ENCODE measurements at regions not wholly inside any gene's neighbourhood (a gene's known extent, or its start where the extent isn't known, plus 50 kb on each side); places are given as distances from the start of the nearest gene placed in this dataset.

DNA sequence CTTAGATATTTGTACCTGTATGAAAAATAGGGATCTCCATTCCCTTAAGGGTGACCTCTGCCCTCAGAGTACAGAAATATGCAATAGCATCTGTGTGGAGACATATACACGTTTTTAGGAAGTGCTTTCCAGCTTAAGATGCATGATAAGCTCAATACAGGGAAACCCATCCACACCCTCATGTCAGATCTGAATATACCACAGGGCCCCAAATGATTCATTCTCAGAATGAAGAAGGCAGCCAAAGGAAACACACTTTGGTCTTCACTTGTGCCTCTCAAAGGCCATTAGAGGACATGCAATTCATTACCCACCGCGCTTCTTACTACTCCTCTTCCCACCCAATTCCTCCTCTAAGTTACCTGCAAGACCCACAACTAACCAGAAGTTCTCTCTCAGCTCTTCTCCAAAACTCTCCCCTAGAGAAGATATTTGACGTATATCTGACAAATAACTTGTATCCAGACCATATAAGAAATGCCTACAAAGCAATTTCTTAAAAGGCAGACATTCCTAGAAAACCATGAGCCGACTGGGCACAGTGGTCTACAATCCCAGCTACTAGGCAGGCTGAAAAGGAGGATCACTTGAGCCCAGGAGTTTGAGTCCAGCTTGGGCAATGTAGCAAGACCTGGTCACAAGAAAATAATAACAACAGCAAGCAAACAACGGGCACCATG is 103.0 kb downstream of the OAT start:
- POLR2A ChIA-PET, result no interaction called here

DNA sequence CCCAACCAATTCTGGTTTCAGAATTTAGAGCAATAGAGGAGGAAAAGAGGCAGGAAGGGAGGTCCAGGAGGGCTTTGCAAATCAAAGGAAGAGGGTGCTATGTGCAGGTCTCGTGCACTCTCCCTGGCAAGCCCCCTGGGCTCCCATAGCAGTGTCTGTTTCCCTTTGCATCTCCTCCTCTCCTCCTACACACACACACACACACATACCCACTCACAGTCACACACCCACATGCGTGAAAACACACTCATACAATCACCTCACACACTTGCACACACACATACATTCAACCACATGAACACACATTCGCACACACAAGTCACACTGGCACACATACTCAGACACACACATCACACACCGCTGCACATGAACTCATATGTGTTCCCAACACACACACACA is 105.3 kb downstream of the OAT start:
- intact Hi-C loops (cut with micrococcal nuclease; ENCODE audit: unreplicated experiment), result no loop called here
- ChIA-PET SMC1A (ENCODE audit: uncharacterized antibody, unreplicated experiment) (no interaction called here), RAD21 (ENCODE audit: unreplicated experiment) (no interaction called here), CTCF (no interaction called here), POLR2A (no interaction called here)
- Histone ChIP-seq H2AFZ (ENCODE audit: control insufficient read depth, low read depth, low read length) (no peak overlapping the region), H3K4me1 (ENCODE audit: control insufficient read depth, insufficient read depth, low read length) (no peaks in the 10 kb centered on the region), H4K20me1 (ENCODE audit: control insufficient read depth, insufficient read depth) (no peaks in the 10 kb centered on the region), H3K9me3 (replicated peaks; ENCODE audit: control insufficient read depth, insufficient read depth, low read length) (peaks cover 2% of the 10 kb centered on the region; the same call in 2 of the 3 replicates), H3K36me3 (ENCODE audit: control insufficient read depth in 2 of 2, insufficient read depth in 2 of 2, low read length in 1 of 2) (no peaks in the 10 kb centered on the region), H3K4me2 (ENCODE audit: control insufficient read depth, insufficient read depth) (no peak overlapping the region), H3K79me2 (ENCODE audit: control insufficient read depth, insufficient read depth, low read length) (no peaks in the 10 kb centered on the region), H3K27me3 (replicated peaks in 1 of 2; ENCODE audit: control insufficient read depth in 2 of 2, insufficient read depth in 2 of 2, low read length in 1 of 2) (no peaks in the 10 kb centered on the region), H3K9ac (ENCODE audit: control insufficient read depth, insufficient read depth, low read length) (no peak overlapping the region), H3K4me3 (no peak overlapping the region), H3K27ac (ENCODE audit: control insufficient read depth, insufficient read depth) (no peak overlapping the region)
- ATAC-seq, result no peak
- DNase-seq (ENCODE audit: low read depth, low spot score), result no peak
- in situ Hi-C loops (cut with MboI), result no loop called here
- TF ChIP-seq KLF5 (IDR thresholded peaks at IDR 0.05; ENCODE audit: partially characterized antibody), result no peak
- TF ChIP-seq, protein P1, sequence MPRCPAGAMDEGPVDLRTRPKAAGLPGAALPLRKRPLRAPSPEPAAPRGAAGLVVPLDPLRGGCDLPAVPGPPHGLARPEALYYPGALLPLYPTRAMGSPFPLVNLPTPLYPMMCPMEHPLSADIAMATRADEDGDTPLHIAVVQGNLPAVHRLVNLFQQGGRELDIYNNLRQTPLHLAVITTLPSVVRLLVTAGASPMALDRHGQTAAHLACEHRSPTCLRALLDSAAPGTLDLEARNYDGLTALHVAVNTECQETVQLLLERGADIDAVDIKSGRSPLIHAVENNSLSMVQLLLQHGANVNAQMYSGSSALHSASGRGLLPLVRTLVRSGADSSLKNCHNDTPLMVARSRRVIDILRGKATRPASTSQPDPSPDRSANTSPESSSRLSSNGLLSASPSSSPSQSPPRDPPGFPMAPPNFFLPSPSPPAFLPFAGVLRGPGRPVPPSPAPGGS (IDR thresholded peaks at IDR 0.05; ENCODE audit: borderline replicate concordance, insufficient read depth, low read depth, low read length, poor library complexity, severe bottlenecking), result peak; percentile 89
- 56% methylated on average over 4 of the region's 4 CpGs for WGBS (ENCODE audit: insufficient coverage, insufficient replicate concordance, low lambda C conversion rate, missing lambda C conversion rate)
- BruUV-seq (replicated peaks), result no TSS peak
- no peak for FAIRE-seq

More for the DNA sequence above, 103.0 kb downstream of the OAT start:
- no peaks in the 10 kb centered on the region for H3K36me3 ChIP-seq (ENCODE audit: control insufficient read depth in 2 of 2, insufficient read depth in 2 of 2, low read length in 1 of 2)
- no peak for FAIRE-seq
- ChIA-PET RAD21 (ENCODE audit: unreplicated experiment) (interaction anchor here (1.5 kb wide), 1 partner anchor 30 kb away, joined by 3 read pairs; no protein-coding TSS in a partner anchor), SMC1A (ENCODE audit: uncharacterized antibody, unreplicated experiment) (interaction anchor here (1.1 to 1.4 kb wide), 2 partner anchors 9 to 11 kb away, joined by 3 to 4 read pairs; no protein-coding TSS in a partner anchor), CTCF (no interaction called here)
- DNase-seq (ENCODE audit: low read depth, low spot score), result no peak
- intact Hi-C loops (cut with micrococcal nuclease; ENCODE audit: unreplicated experiment) (no loop called here), in situ Hi-C loops (cut with MboI) (no loop called here)
- no peak for ATAC-seq
- H3K79me2 ChIP-seq (ENCODE audit: control insufficient read depth, insufficient read depth, low read length), result no peaks in the 10 kb centered on the region
- H3K4me1 ChIP-seq (ENCODE audit: control insufficient read depth, insufficient read depth, low read length), result no peaks in the 10 kb centered on the region
- no peak overlapping the region for H3K4me2 ChIP-seq (ENCODE audit: control insufficient read depth, insufficient read depth)
- TF ChIP-seq WRNIP1 (IDR thresholded peaks at IDR 0.05; ENCODE audit: borderline replicate concordance, low read depth, low read length) (no peak), RUNX3 (IDR thresholded peaks at IDR 0.05; ENCODE audit: low read length) (peak; percentile 36; the same call in 1 of the 2 replicates), FOS (IDR thresholded peaks at IDR 0.05; ENCODE audit: borderline replicate concordance, extremely low read depth, insufficient read length) (no peak), STAT1 (conservative IDR thresholded peaks at IDR 0.05) (no peak)
- TF ChIP-seq, protein P2, sequence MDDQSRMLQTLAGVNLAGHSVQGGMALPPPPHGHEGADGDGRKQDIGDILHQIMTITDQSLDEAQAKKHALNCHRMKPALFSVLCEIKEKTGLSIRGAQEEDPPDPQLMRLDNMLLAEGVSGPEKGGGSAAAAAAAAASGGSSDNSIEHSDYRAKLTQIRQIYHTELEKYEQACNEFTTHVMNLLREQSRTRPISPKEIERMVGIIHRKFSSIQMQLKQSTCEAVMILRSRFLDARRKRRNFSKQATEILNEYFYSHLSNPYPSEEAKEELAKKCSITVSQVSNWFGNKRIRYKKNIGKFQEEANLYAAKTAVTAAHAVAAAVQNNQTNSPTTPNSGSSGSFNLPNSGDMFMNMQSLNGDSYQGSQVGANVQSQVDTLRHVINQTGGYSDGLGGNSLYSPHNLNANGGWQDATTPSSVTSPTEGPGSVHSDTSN (IDR thresholded peaks at IDR 0.05; ENCODE audit: insufficient replicate concordance, low read depth, low read length), result no peak
- H3K4me3 ChIP-seq, result no peak overlapping the region
- no peak overlapping the region for H2AFZ ChIP-seq (ENCODE audit: control insufficient read depth, low read depth, low read length)
- no peaks in the 10 kb centered on the region for H4K20me1 ChIP-seq (ENCODE audit: control insufficient read depth, insufficient read depth)
- WGBS (ENCODE audit: insufficient coverage, insufficient replicate concordance, low lambda C conversion rate, missing lambda C conversion rate), result 50% methylated on average over 6 of the region's 6 CpGs
- BruUV-seq (replicated peaks), result no TSS peak
- H3K9me3 ChIP-seq (replicated peaks; ENCODE audit: control insufficient read depth, insufficient read depth, low read length), result peaks cover 2% of the 10 kb centered on the region; the same call in 2 of the 3 replicates
- H3K9ac ChIP-seq (ENCODE audit: control insufficient read depth, insufficient read depth, low read length), result no peak overlapping the region
- H3K27me3 ChIP-seq (replicated peaks in 1 of 2; ENCODE audit: control insufficient read depth in 2 of 2, insufficient read depth in 2 of 2, low read length in 1 of 2), result no peaks in the 10 kb centered on the region
- no peak overlapping the region for H3K27ac ChIP-seq (ENCODE audit: control insufficient read depth, insufficient read depth)

All from GM12878 (cell line).